Heart left ventricle (tissue), 13 donors: ENCODE measurements at regions not wholly inside any gene's neighbourhood (a gene's known extent, or its start where the extent isn't known, plus 50 kb on each side); places are given as distances from the start of the nearest gene placed in this dataset.

Experiments used
- CTCF ChIP-seq, 12 donors: fragments of 200-600 bp; sonication (generic) in 4 of 12; IDR thresholded peaks; one replicate each; pipeline versions ENCODE4 v1.5.0 to v1.8.0; 2018 to 2022; ENCODE audit warnings: antibody characterized with exemption in 12 of 12, mild to moderate bottlenecking in 5 of 12
- POLR2A ChIP-seq, 2 donors: fragments of 450-650 bp; IDR thresholded peaks; one replicate each; pipeline ENCODE4 v1.6.1; 2017; ENCODE audit warnings: antibody characterized with exemption in 2 of 2, mild to moderate bottlenecking in 2 of 2, moderate library complexity in 2 of 2
- donor health status: ischemic (EF 13 %, LVEDD 7.1; RV severe dilation, severe dysfunction).
- donor health status: DM: no; HTN: yes; CAD: no.
- donor health status: DM: no; HTN: no; CAD: no.
- donor health status: ischemic (EF 25% LVEDD 6.9; RV normal size, moderate dysfunction).
- donor health status: ischemic (EF 25% LVEDD 5.7; RV mildly dilated, moderate dysfunction).
- donor health status: ischemic (EF 35%, LVEDD 5.7; RV mildly dilated, moderate dysfunction).
- donor health status: nonischemic (EF 11% LVEDD 7.7; RV severe dilation, severe dysfunction).
- donor health status: DM: yes; HTN: yes; CAD: no.
- donor health status: PGD.
- donor health status: ischemic (EF 29% LVEDD 5.4; RV normal size, mild dysfunction).
- donor health status: nonischemic (EF 23%, LVEDD 6.1; RV moderate dilation, normal function).

- no peak for TF ChIP-seq POLR2A (IDR thresholded peaks at IDR 0.05)
- no peak for TF ChIP-seq CTCF (IDR thresholded peaks at IDR 0.05)
Measured at GRCh38 chr21:28538987-28539622, 453.6 kb downstream of the LTN1 start.
